ENCODE measurements at regions not wholly inside any gene's neighbourhood (a gene's known extent, or its start where the extent isn't known, plus 50 kb on each side); places are given as distances from the start of the nearest gene placed in this dataset.

GRCh38 chr10:65133652-65134051, 1612.5 kb downstream of the REEP3 start:
- Histone ChIP-seq H3K36me3 (no peaks in the 10 kb centered on the region), H3K27ac (no peak overlapping the region), H3K4me3 (ENCODE audit: low read depth, low read length) (no peak overlapping the region), H3K9me3 (ENCODE audit: severe bottlenecking) (no peaks in the 10 kb centered on the region), H3K27me3 (ENCODE audit: insufficient read depth, low read depth, severe bottlenecking) (no peaks in the 10 kb centered on the region)
- no peak for TF ChIP-seq CTCF (IDR thresholded peaks at IDR 0.05; ENCODE audit: low read depth, low read length)
- no peak for DNase-seq

- Histone ChIP-seq H3K36me3 (no peaks in the 10 kb centered on the region), H3K27ac (no peak overlapping the region), H3K4me3 (ENCODE audit: low read depth, low read length) (no peak overlapping the region), H3K9me3 (ENCODE audit: severe bottlenecking) (no peaks in the 10 kb centered on the region), H3K27me3 (ENCODE audit: insufficient read depth, low read depth, severe bottlenecking) (no peaks in the 10 kb centered on the region)
- DNase-seq: no peak
- no peak for TF ChIP-seq CTCF (IDR thresholded peaks at IDR 0.05; ENCODE audit: low read depth, low read length)
Measured at GRCh38 chr10:65135508-65135907, 1614.3 kb downstream of the REEP3 start.

GRCh38 chr10:65142641-65143435, 1621.6 kb downstream of the REEP3 start:
- no peaks in the 10 kb centered on the region for H3K36me3 ChIP-seq
- H3K9me3 ChIP-seq (ENCODE audit: severe bottlenecking): no peaks in the 10 kb centered on the region
- DNase-seq: no peak
- H3K27ac ChIP-seq: no peak overlapping the region
- H3K4me3 ChIP-seq (ENCODE audit: low read depth, low read length): no peak overlapping the region
- H3K27me3 ChIP-seq (ENCODE audit: insufficient read depth, low read depth, severe bottlenecking): no peaks in the 10 kb centered on the region
- no peak for TF ChIP-seq CTCF (IDR thresholded peaks at IDR 0.05; ENCODE audit: low read depth, low read length)

GRCh38 chr10:65143723-65144122, 1622.5 kb downstream of the REEP3 start:
- TF ChIP-seq CTCF (IDR thresholded peaks at IDR 0.05; ENCODE audit: low read depth, low read length): no peak
- H3K27ac ChIP-seq: no peak overlapping the region
- no peaks in the 10 kb centered on the region for H3K36me3 ChIP-seq
- H3K27me3 ChIP-seq (ENCODE audit: insufficient read depth, low read depth, severe bottlenecking): no peaks in the 10 kb centered on the region
- no peaks in the 10 kb centered on the region for H3K9me3 ChIP-seq (ENCODE audit: severe bottlenecking)
- no peak overlapping the region for H3K4me3 ChIP-seq (ENCODE audit: low read depth, low read length)
- no peak for DNase-seq

- no peak overlapping the region for H3K4me3 ChIP-seq (ENCODE audit: low read depth, low read length)
- H3K9me3 ChIP-seq (ENCODE audit: severe bottlenecking): no peaks in the 10 kb centered on the region
- TF ChIP-seq CTCF (IDR thresholded peaks at IDR 0.05; ENCODE audit: low read depth, low read length): no peak
- no peak overlapping the region for H3K27ac ChIP-seq
- H3K27me3 ChIP-seq (ENCODE audit: insufficient read depth, low read depth, severe bottlenecking): no peaks in the 10 kb centered on the region
- no peak for DNase-seq
- no peaks in the 10 kb centered on the region for H3K36me3 ChIP-seq
Measured at GRCh38 chr10:65149878-65150277, 1628.7 kb downstream of the REEP3 start.

GRCh38 chr10:65166272-65166671, 1645.1 kb downstream of the REEP3 start:
- no peak overlapping the region for H3K4me3 ChIP-seq (ENCODE audit: low read depth, low read length)
- no peak for DNase-seq
- no peak for TF ChIP-seq CTCF (IDR thresholded peaks at IDR 0.05; ENCODE audit: low read depth, low read length)
- no peak overlapping the region for H3K27ac ChIP-seq
- no peaks in the 10 kb centered on the region for H3K9me3 ChIP-seq (ENCODE audit: severe bottlenecking)
- no peaks in the 10 kb centered on the region for H3K36me3 ChIP-seq
- H3K27me3 ChIP-seq (ENCODE audit: insufficient read depth, low read depth, severe bottlenecking): no peaks in the 10 kb centered on the region
